Right ventricle myocardium inferior (tissue), 1 donor: ENCODE measurements at regions not wholly inside any gene's neighbourhood (a gene's known extent, or its start where the extent isn't known, plus 50 kb on each side); places are given as distances from the start of the nearest gene placed in this dataset.

Experiments used
- ATAC-seq: fragments of 200-7000 bp; cut with Tn5 transposase; one replicate; pipeline ENCODE4 v1.9.1; 2020; ENCODE audit warnings: mild to moderate bottlenecking, moderate library complexity
- DNase-seq: peaks from one replicate; pipeline ENCODE4 v3.0.0; 2021; ENCODE audit errors: missing footprints
- intact Hi-C: fragments of 100-400 bp; cut with DNase I; formaldehyde crosslinking; loops from one replicate; pipeline ENCODE4 v1.11.0; 2022
- donor health status: DM: no; HTN: yes; CAD: no; lungs with severe emphysema.

GRCh38 chr12:123080634-123081033, 70.3 kb downstream of the PITPNM2 start:
- ATAC-seq (no peak), DNase-seq (no peak)
- intact Hi-C loops: no loop called here

- no peak for ATAC-seq
- intact Hi-C loops: no loop called here
These were observed 72.2 kb downstream of the PITPNM2 start for GRCh38 chr12:123078531-123079155.

GRCh38 chr12:123078120-123078465, 72.8 kb downstream of the PITPNM2 start:
- intact Hi-C loops: no loop called here
- no peak for ATAC-seq
- no peak for DNase-seq

More at GRCh38 chr12:123078531-123079155, 72.2 kb downstream of the PITPNM2 start:
- DNase-seq: no peak

GRCh38 chr12:123077298-123078119, 73.4 kb downstream of the PITPNM2 start:
- ATAC-seq (no peak), DNase-seq (no peak)

GRCh38 chr12:123076604-123077297, 74.1 kb downstream of the PITPNM2 start:
- intact Hi-C loops: no loop called here
- no peak for ATAC-seq
- DNase-seq: no peak

More at GRCh38 chr12:123077298-123078119, 73.4 kb downstream of the PITPNM2 start:
- intact Hi-C loops: no loop called here

GRCh38 chr12:123075646-123076171, 75.2 kb downstream of the PITPNM2 start:
- ATAC-seq (no peak), DNase-seq (no peak)
- intact Hi-C loops: no loop called here

GRCh38 chr12:123075087-123075645, 75.7 kb downstream of the PITPNM2 start:
- DNase-seq: peak; percentile 50
- no peak for ATAC-seq
- intact Hi-C loops: no loop called here

GRCh38 chr12:123073962-123074801, 76.7 kb downstream of the PITPNM2 start:
- intact Hi-C loops: no loop called here
- peak; percentile 45 for DNase-seq
- ATAC-seq: no peak

GRCh38 chr12:123073292-123073691, 77.6 kb downstream of the PITPNM2 start:
- DNase-seq (peak; percentile 1), ATAC-seq (no peak)
- intact Hi-C loops: no loop called here

- intact Hi-C loops: no loop called here
- ATAC-seq (peak; percentile 84), DNase-seq (peak; percentile 42)
These were observed 79.0 kb downstream of the PITPNM2 start for GRCh38 chr12:123071857-123072256.

- intact Hi-C loops: no loop called here
- DNase-seq (peak; percentile 77), ATAC-seq (peak; percentile 79)
These were observed 79.6 kb downstream of the PITPNM2 start for GRCh38 chr12:123071099-123071800.

- intact Hi-C loops: no loop called here
- ATAC-seq (no peak), DNase-seq (peak; percentile 60)
These were observed 80.4 kb downstream of the PITPNM2 start for GRCh38 chr12:123070267-123071081.

- DNase-seq (no peak), ATAC-seq (no peak)
- intact Hi-C loops: no loop called here
These were observed 81.2 kb downstream of the PITPNM2 start for GRCh38 chr12:123069436-123070266.

GRCh38 chr12:123067654-123068053, 83.2 kb downstream of the PITPNM2 start:
- intact Hi-C loops: no loop called here
- peak; percentile 50 for DNase-seq
- no peak for ATAC-seq

- no peak for DNase-seq
- ATAC-seq: no peak
- intact Hi-C loops: no loop called here
These were observed 84.5 kb downstream of the PITPNM2 start for GRCh38 chr12:123066384-123066710.

GRCh38 chr12:123065676-123066383, 85.1 kb downstream of the PITPNM2 start:
- DNase-seq (peak; percentile 62), ATAC-seq (no peak)
- intact Hi-C loops: loop anchor here (2.0 kb wide), 1 partner anchor 15 kb away; no protein-coding TSS in a partner anchor
